Keratinocyte (primary cell): ENCODE measurements at regions not wholly inside any gene's neighbourhood (a gene's known extent, or its start where the extent isn't known, plus 50 kb on each side); places are given as distances from the start of the nearest gene placed in this dataset.

Experiments
- DNase-seq: peaks from one replicate; pipeline ENCODE4 v3.0.0-alpha.2; 2011; ENCODE audit warnings: low read depth, missing footprints, low spot score
- FAIRE-seq: peaks from 2 replicates; lab custom pipeline; 2011; peaks lifted over from hg19 to GRCh38; lab: Jason Lieb, UNC
- H2AFZ ChIP-seq: 2 replicates; pipeline ENCODE4 v1.6.0; 2012; ENCODE audit warnings: low read length, control low read depth, inconsistent platforms; ENCODE audit not compliant: control insufficient read depth
- H3K27ac ChIP-seq: 2 replicates; pipeline ENCODE4 v1.5.1; 2011; ENCODE audit warnings: low read length; ENCODE audit not compliant: control insufficient read depth, insufficient read depth
- H3K27me3 ChIP-seq: 3 replicates; pipeline ENCODE4 v1.6.0; 2011; ENCODE audit warnings: low read length; ENCODE audit not compliant: control insufficient read depth, insufficient read depth; ENCODE audit errors: extremely low read depth
- H3K36me3 ChIP-seq, 2 experiments: 2 replicates in 1 of 2; 3 replicates in 1 of 2; pipeline ENCODE4 v1.5.1; 2011; ENCODE audit warnings: low read length in 2 of 2, mild to moderate bottlenecking in 1 of 2; ENCODE audit not compliant: control insufficient read depth in 2 of 2, insufficient read depth in 2 of 2; ENCODE audit errors: extremely low read depth in 1 of 2
- H3K4me1 ChIP-seq: 3 replicates; pipeline ENCODE4 v1.5.1; 2011; ENCODE audit warnings: low read length; ENCODE audit not compliant: control insufficient read depth, insufficient read depth; ENCODE audit errors: extremely low read depth
- H3K4me2 ChIP-seq: 3 replicates; pipeline ENCODE4 v1.6.0; 2011; ENCODE audit warnings: low read depth, low read length; ENCODE audit not compliant: control insufficient read depth, insufficient read depth; ENCODE audit errors: extremely low read depth
- H3K4me3 ChIP-seq, 3 experiments: fragments of 200-600 bp in 1 of 3; sonication (generic) in 1 of 3; 2 replicates in 2 of 3; 3 replicates in 1 of 3; pipeline ENCODE4 v1.5.1; 2011 to 2016; ENCODE audit warnings: low read length in 3 of 3, mild to moderate bottlenecking in 3 of 3, control low read depth in 2 of 3, inconsistent platforms in 1 of 3, low read depth in 1 of 3, mixed read lengths in 1 of 3, mixed run types in 1 of 3, moderate library complexity in 1 of 3; ENCODE audit not compliant: control insufficient read depth in 2 of 3, insufficient read depth in 2 of 3; ENCODE audit errors: extremely low read depth in 1 of 3
- H3K79me2 ChIP-seq: 2 replicates; pipeline ENCODE4 v1.6.0; 2012; ENCODE audit warnings: low read length; ENCODE audit not compliant: control insufficient read depth, insufficient read depth
- H3K9ac ChIP-seq: 3 replicates; pipeline ENCODE4 v1.6.0; 2011; ENCODE audit warnings: low read length; ENCODE audit not compliant: control insufficient read depth, insufficient read depth; ENCODE audit errors: extremely low read depth
- H3K9me1 ChIP-seq: 3 replicates; pipeline ENCODE4 v1.6.0; 2011; ENCODE audit warnings: low read length; ENCODE audit not compliant: control insufficient read depth, insufficient read depth; ENCODE audit errors: extremely low read depth
- H3K9me3 ChIP-seq: 2 replicates; pipeline ENCODE4 v1.5.1; 2012; ENCODE audit warnings: low read depth, low read length; ENCODE audit not compliant: control insufficient read depth
- H4K20me1 ChIP-seq: 3 replicates; pipeline ENCODE4 v1.6.0; 2011; ENCODE audit warnings: low read length; ENCODE audit not compliant: control insufficient read depth, insufficient read depth; ENCODE audit errors: extremely low read depth
- EZH2 ChIP-seq: IDR thresholded peaks from one replicate; pipeline ENCODE4 v1.6.1; 2012; ENCODE audit warnings: inconsistent platforms, mild to moderate bottlenecking, low read length, moderate library complexity
- dilution Hi-C: fragments of 300-500 bp; cut with MboI; formaldehyde crosslinking; loops from one replicate; pipeline ENCODE4 v1.7.0; 2020; ENCODE audit warnings: low sequenced_read_pairs; ENCODE audit not compliant: extremely low pct_ligation_motif_present
- TF ChIP-seq, protein P1 (sequence below), 3 experiments: IDR thresholded peaks in 1 of 3; conservative IDR thresholded peaks in 1 of 3; optimal IDR thresholded peaks in 1 of 3; 2 replicates in 2 of 3; 3 replicates in 1 of 3; pipeline versions ENCODE3 to v1.5.1; 2011; ENCODE audit warnings: low read length in 3 of 3, mild to moderate bottlenecking in 3 of 3, moderate library complexity in 2 of 3, control low read depth in 1 of 3, inconsistent platforms in 1 of 3; ENCODE audit not compliant: insufficient read depth in 2 of 3; ENCODE audit errors: extremely low read depth in 1 of 3

DNA sequence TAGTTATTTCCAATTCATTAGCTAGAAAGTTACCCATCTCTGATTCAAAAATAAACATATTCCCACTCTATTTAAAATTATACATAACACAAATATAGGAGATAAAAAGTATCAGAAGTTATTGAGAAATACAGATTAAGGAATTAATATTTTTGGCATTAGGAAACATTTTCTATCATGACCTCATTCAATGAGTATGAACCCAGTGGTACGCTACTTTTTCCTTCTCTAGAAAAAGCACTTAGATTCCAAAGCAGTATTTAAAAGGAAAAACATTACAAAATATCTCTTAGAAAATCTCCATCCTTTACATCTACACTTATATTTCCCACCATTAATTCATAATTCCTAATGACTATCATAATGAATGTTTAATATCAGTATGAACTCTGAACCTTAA lies 240.6 kb upstream of the GNAI1 start:
- no peak for DNase-seq
- Histone ChIP-seq H3K9ac (no peak overlapping the region), H3K4me3 (no peak overlapping the region), H3K27me3 (no peaks in the 10 kb centered on the region), H4K20me1 (no peaks in the 10 kb centered on the region), H3K9me3 (no peaks in the 10 kb centered on the region), H3K27ac (no peak overlapping the region), H2AFZ (no peak overlapping the region), H3K79me2 (no peaks in the 10 kb centered on the region), H3K36me3 (no peaks in the 10 kb centered on the region), H3K4me1 (no peaks in the 10 kb centered on the region), H3K4me2 (no peak overlapping the region), H3K9me1 (no peaks in the 10 kb centered on the region)
- dilution Hi-C loops: no loop called here
- no peak for TF ChIP-seq EZH2
- TF ChIP-seq, protein P1, sequence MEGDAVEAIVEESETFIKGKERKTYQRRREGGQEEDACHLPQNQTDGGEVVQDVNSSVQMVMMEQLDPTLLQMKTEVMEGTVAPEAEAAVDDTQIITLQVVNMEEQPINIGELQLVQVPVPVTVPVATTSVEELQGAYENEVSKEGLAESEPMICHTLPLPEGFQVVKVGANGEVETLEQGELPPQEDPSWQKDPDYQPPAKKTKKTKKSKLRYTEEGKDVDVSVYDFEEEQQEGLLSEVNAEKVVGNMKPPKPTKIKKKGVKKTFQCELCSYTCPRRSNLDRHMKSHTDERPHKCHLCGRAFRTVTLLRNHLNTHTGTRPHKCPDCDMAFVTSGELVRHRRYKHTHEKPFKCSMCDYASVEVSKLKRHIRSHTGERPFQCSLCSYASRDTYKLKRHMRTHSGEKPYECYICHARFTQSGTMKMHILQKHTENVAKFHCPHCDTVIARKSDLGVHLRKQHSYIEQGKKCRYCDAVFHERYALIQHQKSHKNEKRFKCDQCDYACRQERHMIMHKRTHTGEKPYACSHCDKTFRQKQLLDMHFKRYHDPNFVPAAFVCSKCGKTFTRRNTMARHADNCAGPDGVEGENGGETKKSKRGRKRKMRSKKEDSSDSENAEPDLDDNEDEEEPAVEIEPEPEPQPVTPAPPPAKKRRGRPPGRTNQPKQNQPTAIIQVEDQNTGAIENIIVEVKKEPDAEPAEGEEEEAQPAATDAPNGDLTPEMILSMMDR (optimal IDR thresholded peaks at IDR 0.05 in 1 of 3, IDR thresholded peaks at IDR 0.05 in 1 of 3, conservative IDR thresholded peaks at IDR 0.05 in 1 of 3; ENCODE audit: extremely low read depth in 1 of 3, insufficient read depth in 2 of 3, low read length in 3 of 3): no peak
- no peak for FAIRE-seq

DNA sequence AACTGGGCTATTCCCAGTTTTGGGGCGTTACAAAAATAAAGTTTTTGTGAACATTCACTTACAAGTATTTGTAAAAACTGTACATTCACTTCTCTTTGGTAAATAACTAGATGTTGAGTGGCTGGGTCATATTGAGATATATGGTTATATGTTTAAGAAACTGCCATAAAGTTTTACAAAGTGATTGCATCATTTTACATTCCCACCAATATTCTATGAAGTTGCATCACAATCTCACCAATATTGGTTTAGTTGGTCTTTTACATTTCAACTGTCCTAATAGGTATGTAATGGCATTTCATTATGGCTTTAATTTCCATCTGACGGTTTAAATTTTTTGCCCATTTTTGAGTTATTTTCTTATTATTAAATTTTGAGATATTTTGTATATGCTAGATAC lies 251.7 kb upstream of the GNAI1 start:
- Histone ChIP-seq H3K9me1 (no peaks in the 10 kb centered on the region), H4K20me1 (no peaks in the 10 kb centered on the region), H3K36me3 (no peaks in the 10 kb centered on the region), H3K27me3 (no peaks in the 10 kb centered on the region), H3K9me3 (no peaks in the 10 kb centered on the region), H3K9ac (no peak overlapping the region), H3K4me1 (no peaks in the 10 kb centered on the region), H3K4me2 (no peak overlapping the region), H3K79me2 (no peaks in the 10 kb centered on the region), H2AFZ (no peak overlapping the region), H3K4me3 (no peak overlapping the region), H3K27ac (no peak overlapping the region)
- DNase-seq: no peak
- no peak for FAIRE-seq
- TF ChIP-seq, protein P1 (optimal IDR thresholded peaks at IDR 0.05 in 1 of 3, IDR thresholded peaks at IDR 0.05 in 1 of 3, conservative IDR thresholded peaks at IDR 0.05 in 1 of 3; ENCODE audit: extremely low read depth in 1 of 3, insufficient read depth in 2 of 3, low read length in 3 of 3): no peak
- TF ChIP-seq EZH2: no peak
- dilution Hi-C loops: no loop called here
